Activated CD4-positive, alpha-beta T cell treated with anti-CD3 and anti-CD28 coated beads for 4 hours (primary cell): ENCODE measurements at regions not wholly inside any gene's neighbourhood (a gene's known extent, or its start where the extent isn't known, plus 50 kb on each side); places are given as distances from the start of the nearest gene placed in this dataset.

Experiments used
- DNase-seq, 2 donors: peaks; one replicate each; pipeline ENCODE4 v3.0.0-alpha.2; 2020

- DNase-seq = no peak
Measured at GRCh38 chr11:105553025-105553424, 56.8 kb upstream of the GRIA4 start.

GRCh38 chr11:105548359-105548758 is 61.5 kb upstream of the GRIA4 start:
- DNase-seq = no peak

- no peak for DNase-seq
Measured at GRCh38 chr11:105538588-105538987, 71.3 kb upstream of the GRIA4 start.

DNA sequence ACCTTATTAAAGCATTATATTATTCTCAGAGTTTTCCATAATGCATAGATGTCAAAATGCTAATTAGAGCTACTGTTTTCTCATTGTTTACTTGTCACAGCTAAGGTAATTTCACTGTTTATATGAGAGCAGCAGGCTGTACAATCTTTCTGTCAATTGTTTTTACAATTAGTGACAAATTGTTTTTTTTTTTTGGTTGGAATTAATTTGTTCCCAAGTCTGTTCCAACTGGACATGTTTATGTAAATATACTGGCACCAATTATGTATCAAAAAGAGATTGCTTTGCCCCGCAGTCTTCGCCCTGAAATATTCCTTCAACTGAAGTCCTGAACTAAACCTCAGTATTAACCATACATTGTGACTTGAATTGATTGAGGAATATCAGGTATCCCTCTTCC is 72.3 kb upstream of the GRIA4 start:
- no peak for DNase-seq

GRCh38 chr11:105524286-105524685 is 85.6 kb upstream of the GRIA4 start:
- no peak for DNase-seq

GRCh38 chr11:105520706-105521345 is 89.0 kb upstream of the GRIA4 start:
- DNase-seq = no peak

DNA sequence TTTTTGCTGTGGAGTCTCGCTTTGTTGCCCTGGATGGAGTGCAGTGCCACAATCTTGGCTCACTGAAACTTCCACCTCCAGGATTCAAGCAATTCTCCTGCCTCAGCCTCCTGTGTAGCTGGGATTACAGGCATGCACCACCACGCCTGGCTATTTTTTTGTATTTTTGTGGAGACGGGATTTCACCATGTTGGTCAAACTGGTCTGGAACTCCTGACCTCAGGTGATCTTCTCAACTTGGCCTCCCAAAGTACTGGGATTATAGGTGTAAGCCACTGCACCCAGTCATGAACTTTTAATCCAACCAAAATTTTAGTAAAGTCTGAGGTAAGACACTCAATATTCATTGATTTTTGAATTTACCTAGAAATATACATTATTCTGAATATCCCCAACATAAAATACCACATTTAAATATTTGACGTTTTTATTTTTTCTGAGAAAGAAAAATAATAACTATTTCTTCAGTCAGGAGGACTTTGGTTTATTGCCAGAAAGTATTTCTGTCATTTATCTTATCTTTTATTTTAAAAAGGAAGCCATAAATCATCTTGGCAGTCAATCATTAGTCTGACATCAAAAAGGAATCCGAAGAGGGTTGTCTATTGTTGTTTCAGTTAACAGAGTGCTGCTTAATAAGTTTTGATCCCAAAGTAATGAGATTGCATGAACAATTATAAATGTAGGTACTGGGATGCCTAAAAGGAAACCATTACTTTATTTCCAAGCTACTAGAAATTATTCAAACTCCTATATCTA is 102.2 kb upstream of the GRIA4 start:
- DNase-seq = no peak

DNA sequence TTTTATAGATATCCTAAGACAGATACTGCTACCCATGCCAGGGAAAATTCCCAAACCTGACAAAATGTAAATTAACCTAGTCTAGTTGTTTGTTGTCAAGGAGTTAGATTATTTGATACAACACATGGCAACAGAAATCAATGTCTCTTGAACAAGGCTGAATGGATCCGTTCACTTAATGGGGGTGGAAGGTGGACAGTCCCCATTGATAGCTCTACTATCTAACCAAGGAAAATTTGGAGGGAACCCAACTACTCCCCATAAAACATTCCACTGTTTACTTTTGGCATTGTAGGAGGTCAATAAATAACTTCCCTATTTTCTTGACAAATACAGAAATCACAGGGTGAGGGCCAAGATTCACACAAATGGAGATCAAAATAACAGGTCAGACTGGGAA is 117.9 kb upstream of the GRIA4 start:
- DNase-seq = no peak

DNA sequence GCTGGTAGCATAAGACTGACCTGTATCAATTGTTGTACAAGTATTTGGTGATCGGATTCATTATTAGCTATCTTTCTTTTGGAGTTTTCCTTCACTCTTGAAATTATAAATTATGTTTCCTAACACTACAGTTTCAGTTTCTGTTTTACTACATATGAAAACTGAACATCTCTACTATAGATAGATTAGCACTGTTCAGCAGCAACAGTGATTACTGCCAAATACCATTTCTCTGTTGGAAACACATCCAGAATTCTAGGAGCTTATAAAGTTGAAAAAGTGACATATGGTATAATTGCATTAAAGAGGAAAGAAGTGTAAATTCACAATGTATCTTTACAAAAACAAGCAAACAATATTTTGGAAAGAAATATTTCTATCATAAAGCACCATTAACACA is 118.5 kb upstream of the GRIA4 start:
- DNase-seq = no peak

GRCh38 chr11:105490333-105490732 is 119.5 kb upstream of the GRIA4 start:
- no peak for DNase-seq

DNA sequence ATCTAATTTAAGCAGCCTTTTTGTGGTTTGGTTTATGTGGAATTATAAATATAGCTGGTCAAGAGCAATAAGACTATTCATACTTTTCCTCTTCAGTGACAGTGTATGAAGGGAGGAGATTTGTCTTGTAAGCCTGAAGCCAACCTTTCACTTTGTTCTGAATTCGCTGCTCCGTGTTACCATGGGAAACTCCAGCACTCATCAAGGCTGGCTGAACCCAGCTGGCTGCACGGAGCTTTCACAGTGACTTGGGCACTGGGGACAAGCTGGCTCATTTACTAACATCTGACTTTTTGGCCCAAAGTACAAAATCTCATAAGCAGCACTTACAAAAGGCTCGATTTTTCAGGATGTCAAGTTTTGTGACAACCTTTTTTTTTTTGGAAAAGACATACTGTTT is 120.4 kb upstream of the GRIA4 start:
- DNase-seq = no peak

DNA sequence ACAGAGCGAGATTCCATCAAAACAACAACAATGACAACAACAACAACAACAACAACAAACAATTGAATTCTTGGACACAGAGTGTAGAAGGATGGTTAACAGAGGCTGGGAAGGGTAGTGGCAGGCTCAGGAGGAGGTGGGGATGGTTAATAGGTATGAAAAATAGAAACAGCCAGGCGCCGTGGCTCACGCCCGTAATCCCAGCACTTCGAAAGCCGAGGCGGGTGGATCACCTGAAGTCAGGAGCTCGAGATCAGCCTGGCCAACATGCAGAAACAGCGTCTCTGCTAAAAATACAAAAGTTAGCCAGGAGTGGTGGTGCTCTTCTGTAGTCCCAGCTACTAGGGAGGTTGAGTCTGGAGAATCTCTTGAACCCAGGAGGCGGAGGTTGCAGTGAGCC is 122.9 kb upstream of the GRIA4 start:
- DNase-seq = no peak

GRCh38 chr11:105469931-105470330 is 139.9 kb upstream of the GRIA4 start:
- DNase-seq = no peak

GRCh38 chr11:105468154-105468553 is 141.7 kb upstream of the GRIA4 start:
- DNase-seq = no peak

- DNase-seq = no peak
Measured at GRCh38 chr11:105466582-105467228, 143.2 kb upstream of the GRIA4 start.

GRCh38 chr11:105458071-105458470 is 151.8 kb upstream of the GRIA4 start:
- no peak for DNase-seq

DNA sequence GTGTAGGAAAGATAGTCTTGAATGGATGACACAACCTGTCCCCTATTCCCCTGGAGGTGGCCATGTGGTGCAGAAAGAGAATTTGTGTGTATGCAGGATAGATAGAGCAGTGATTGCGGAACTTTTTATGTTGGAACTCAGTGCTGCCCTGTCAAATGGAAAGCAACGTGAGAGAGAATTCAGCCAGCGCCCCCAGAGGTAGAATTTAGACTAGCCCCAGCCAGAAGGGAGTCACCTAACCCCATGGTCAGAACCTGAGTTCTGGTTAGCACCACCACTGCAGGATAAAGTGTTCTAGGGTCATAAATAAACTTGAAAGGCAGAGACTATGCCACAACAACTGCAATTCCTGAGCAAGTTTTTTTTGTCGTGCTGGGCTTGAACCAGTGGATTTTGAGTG is 152.9 kb upstream of the GRIA4 start:
- no peak for DNase-seq

- no peak for DNase-seq
Measured at GRCh38 chr11:105449100-105449734, 160.7 kb upstream of the GRIA4 start.

DNA sequence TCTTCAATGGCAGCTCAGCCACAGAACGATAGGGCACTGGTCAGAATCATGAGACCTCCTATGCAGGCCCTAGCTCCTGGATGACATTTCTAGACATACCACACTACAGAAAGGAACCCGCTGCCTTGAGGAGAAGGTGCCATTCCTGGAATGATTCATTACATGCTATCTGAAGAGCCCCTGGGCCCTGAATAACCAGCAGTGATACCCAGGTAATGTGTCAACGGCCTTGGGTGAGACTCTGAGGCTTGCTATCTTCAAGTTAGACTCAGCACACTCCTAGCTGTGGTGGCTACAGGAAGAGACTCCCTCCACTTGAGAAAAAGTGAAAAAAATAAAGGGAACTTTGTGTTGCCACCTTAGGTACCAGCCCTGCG is 161.2 kb upstream of the GRIA4 start:
- no peak for DNase-seq

DNA sequence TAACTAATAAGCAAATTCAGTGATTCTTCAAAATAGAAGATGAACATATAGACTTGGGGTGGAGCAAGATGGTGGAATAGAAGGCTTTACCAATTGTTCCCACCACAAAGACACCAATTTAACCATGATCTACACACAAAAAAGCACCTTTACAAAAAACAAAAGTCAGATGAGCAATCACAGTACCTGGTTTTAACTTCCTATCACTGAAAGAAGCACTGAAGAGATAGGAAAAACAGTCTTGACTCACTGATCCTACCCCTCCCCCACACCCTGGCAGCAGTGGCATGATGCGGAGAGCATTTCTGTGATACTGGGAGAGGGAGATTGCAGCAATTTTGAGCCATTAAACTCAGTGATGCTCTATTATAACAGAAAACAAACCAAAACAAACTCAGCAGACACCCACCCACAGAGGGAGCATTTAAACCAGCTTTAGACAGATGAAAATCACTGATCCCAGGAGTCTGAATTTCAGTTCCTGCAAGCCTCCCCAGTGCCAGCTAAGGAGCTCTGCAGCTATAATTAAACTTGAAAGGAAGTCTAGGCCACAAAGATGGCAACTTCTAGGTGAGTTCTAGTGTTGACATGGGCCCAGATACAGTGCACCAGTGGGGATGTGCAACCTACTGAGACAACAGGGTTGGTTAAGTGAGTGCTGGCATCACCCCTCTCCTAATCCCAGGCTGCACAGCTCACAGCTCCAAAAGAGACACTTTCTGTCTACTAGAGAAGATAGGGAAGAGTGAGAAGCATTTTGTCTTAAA is 161.8 kb upstream of the GRIA4 start:
- DNase-seq = no peak

GRCh38 chr11:105443623-105444022 is 166.2 kb upstream of the GRIA4 start:
- DNase-seq = no peak

GRCh38 chr11:105432241-105432995 is 177.5 kb upstream of the GRIA4 start:
- no peak for DNase-seq
